GM23248 (cell line): ENCODE measurements at regions not wholly inside any gene's neighbourhood (a gene's known extent, or its start where the extent isn't known, plus 50 kb on each side); places are given as distances from the start of the nearest gene placed in this dataset.

Experiments used
- EZH2 ChIP-seq: fragments of 200-600 bp; sonication (generic); IDR thresholded peaks from 2 replicates; pipeline ENCODE4 v1.6.1; 2018; ENCODE audit warnings: antibody characterized with exemption, mild to moderate bottlenecking; ENCODE audit not compliant: insufficient read depth, poor library complexity, severe bottlenecking
- EZH2phosphoT487 ChIP-seq: fragments of 200-600 bp; sonication (generic); IDR thresholded peaks from 2 replicates; pipeline ENCODE4 v1.6.1; 2018; ENCODE audit warnings: antibody characterized with exemption, moderate library complexity, mild to moderate bottlenecking, low read depth; ENCODE audit not compliant: insufficient read depth

GRCh38 chr4:178329226-178329872 lies 887.1 kb upstream of the AGA start:
- TF ChIP-seq EZH2 (no peak), EZH2phosphoT487 (no peak)
